HCT116 (cell line): ENCODE measurements at regions not wholly inside any gene's neighbourhood (a gene's known extent, or its start where the extent isn't known, plus 50 kb on each side); places are given as distances from the start of the nearest gene placed in this dataset.

Experiments used
- ATAC-seq: fragments of 200-7000 bp; cut with Tn5 transposase; 2 replicates; pipeline ENCODE4 v1.9.1; 2020; ENCODE audit warnings: mild to moderate bottlenecking, moderate library complexity
- BruUV-seq: library from RNA; stranded (reverse); fragments of 400-500 nt; replicated peaks from 2 replicates; lab custom pipeline; 2021; lab: Mats Ljungman, UMichigan
- CTCF ChIA-PET: fragments of 300-600 bp; sonication (Branson Sonifier 250); formaldehyde crosslinking; loops from one replicate; lab custom pipeline; 2021; ENCODE audit warnings: antibody characterized with exemption; lab: Charles Lee
- POLR2A ChIA-PET: fragments of 300-600, 350-600 bp; sonication (Branson Sonifier 250); formaldehyde crosslinking; loops from one replicate; lab custom pipeline; 2021; ENCODE audit warnings: antibody characterized with exemption; lab: Charles Lee
- RAD21 ChIA-PET, 2 experiments: fragments of 300-600 bp; sonication (Branson Sonifier 250); formaldehyde crosslinking; loops; one replicate each; lab custom pipeline; 2023; ENCODE audit warnings: low total read pairs in 2 of 2; ENCODE audit not compliant: uncharacterized antibody in 2 of 2, unreplicated experiment in 2 of 2, low non-redundant PET in 1 of 2; lab: Charles Lee
- DNase-seq: peaks from one replicate; pipeline ENCODE4 v3.0.0-alpha.2; 2010; ENCODE audit warnings: low read depth, low spot score
- H2AFZ ChIP-seq: fragments of 200-600 bp; shearing (Covaris generic), sonication (generic); 2 replicates; pipeline ENCODE4 v1.6.1; 2017; ENCODE audit warnings: low read depth, mixed run types, mixed read lengths, antibody characterized with exemption, low read length; ENCODE audit not compliant: poor library complexity, severe bottlenecking
- H3K27ac ChIP-seq: 2 replicates; pipeline ENCODE4 v1.5.1; 2012; ENCODE audit warnings: low read depth, low read length
- H3K27me3 ChIP-seq: fragments of 200-600 bp; sonication (generic); 2 replicates; pipeline ENCODE4 v1.6.1; 2016; ENCODE audit warnings: mixed run types, low read length, mixed read lengths; ENCODE audit not compliant: insufficient read depth
- H3K36me3 ChIP-seq, 2 experiments: fragments of 200-500 bp in 1 of 2; fragments of 200-600 bp in 1 of 2; sonication (Bioruptor generic) in 1 of 2; sonication (generic) in 1 of 2; 2 replicates each; pipeline versions ENCODE4 v1.5.1 to v1.6.1; 2014 to 2016; ENCODE audit warnings: low read length in 2 of 2, inconsistent platforms in 1 of 2, mixed read lengths in 1 of 2, mixed run types in 1 of 2; ENCODE audit not compliant: insufficient read depth in 2 of 2, control insufficient read depth in 1 of 2
- H3K4me1 ChIP-seq, 2 experiments: fragments of 200-600 bp in 1 of 2; sonication (generic) in 1 of 2; 2 replicates each; pipeline versions ENCODE4 v1.5.1 to v1.6.1; 2012 to 2017; ENCODE audit warnings: low read length in 2 of 2, inconsistent platforms in 1 of 2, mild to moderate bottlenecking in 1 of 2, mixed read lengths in 1 of 2, mixed run types in 1 of 2, moderate library complexity in 1 of 2; ENCODE audit not compliant: insufficient read depth in 2 of 2, control insufficient read depth in 1 of 2
- H3K4me2 ChIP-seq: fragments of 200-600 bp; sonication (generic); 2 replicates; pipeline ENCODE4 v1.6.1; 2017; ENCODE audit warnings: mixed run types, low read length, mixed read lengths
- H3K4me3 ChIP-seq, 2 experiments: fragments of 200-600 bp in 1 of 2; sonication (generic) in 1 of 2; replicated peaks in 1 of 2; 2 replicates each; pipeline ENCODE4 v1.5.1; 2011 to 2016; ENCODE audit warnings: low read length in 2 of 2, control low read depth in 1 of 2, low read depth in 1 of 2, mild to moderate bottlenecking in 1 of 2, mixed read lengths in 1 of 2, mixed run types in 1 of 2
- H3K79me2 ChIP-seq: fragments of 200-600 bp; sonication (generic); 2 replicates; pipeline ENCODE4 v1.6.1; 2017; ENCODE audit warnings: mild to moderate bottlenecking, mixed run types, low read length, moderate library complexity, mixed read lengths; ENCODE audit not compliant: insufficient read depth
- H3K9ac ChIP-seq: fragments of 200-600 bp; sonication (generic); 2 replicates; pipeline ENCODE4 v1.6.1; 2016; ENCODE audit warnings: low read length, mixed read lengths
- H3K9me2 ChIP-seq: fragments of 200-600 bp; sonication (generic), shearing (Covaris generic); 2 replicates; pipeline ENCODE4 v1.6.1; 2017; ENCODE audit warnings: mixed run types, mild to moderate bottlenecking, moderate library complexity; ENCODE audit not compliant: insufficient read depth
- H3K9me3 ChIP-seq, 2 experiments: fragments of 200-500 bp in 1 of 2; fragments of 200-600 bp in 1 of 2; sonication (Bioruptor generic) in 1 of 2; sonication (generic) in 1 of 2; 2 replicates each; pipeline ENCODE4 v1.6.1; 2014 to 2017; ENCODE audit warnings: low read length in 2 of 2, mixed read lengths in 2 of 2, inconsistent platforms in 1 of 2, low read depth in 1 of 2, mild to moderate bottlenecking in 1 of 2, mixed run types in 1 of 2, moderate library complexity in 1 of 2; ENCODE audit not compliant: control insufficient read depth in 1 of 2, insufficient read depth in 1 of 2
- H4K20me1 ChIP-seq: fragments of 200-600 bp; sonication (generic), shearing (Covaris generic); 2 replicates; pipeline ENCODE4 v1.6.1; 2017; ENCODE audit warnings: mixed run types, mild to moderate bottlenecking, moderate library complexity; ENCODE audit not compliant: insufficient read depth
- CEBPB ChIP-seq: IDR thresholded peaks from 2 replicates; pipeline ENCODE4 v1.6.1; 2012; ENCODE audit warnings: low read depth
- EGR1 ChIP-seq: IDR thresholded peaks from 2 replicates; pipeline ENCODE4 v1.6.1; 2012; ENCODE audit warnings: low read depth
- ELF1 ChIP-seq: IDR thresholded peaks from 2 replicates; pipeline ENCODE4 v1.6.1; 2012; ENCODE audit warnings: low read depth, borderline replicate concordance
- EZH2 ChIP-seq: fragments of 200-600 bp; sonication (generic); IDR thresholded peaks from 2 replicates; pipeline ENCODE4 v1.6.1; 2017; ENCODE audit warnings: antibody characterized with exemption, mixed run types
- FOSL1 ChIP-seq: IDR thresholded peaks from 2 replicates; pipeline ENCODE4 v1.6.1; 2012; ENCODE audit warnings: low read depth
- POLR2A ChIP-seq: IDR thresholded peaks from 2 replicates; pipeline ENCODE4 v1.7.0; 2011; ENCODE audit warnings: borderline replicate concordance; ENCODE audit not compliant: insufficient read depth, insufficient read length; ENCODE audit errors: extremely low read depth
- RAD21 ChIP-seq: IDR thresholded peaks from 2 replicates; pipeline ENCODE4 v1.6.1; 2012; ENCODE audit warnings: low read depth, mild to moderate bottlenecking
- SP1 ChIP-seq: IDR thresholded peaks from 2 replicates; pipeline ENCODE4 v1.6.1; 2012; ENCODE audit warnings: low read depth
- SRF ChIP-seq: IDR thresholded peaks from 2 replicates; pipeline ENCODE4 v1.6.1; 2012; ENCODE audit warnings: low read depth
- TCF7L2 ChIP-seq: IDR thresholded peaks from 2 replicates; pipeline ENCODE4 v1.7.0; 2011; ENCODE audit warnings: borderline replicate concordance, inconsistent platforms; ENCODE audit not compliant: insufficient read depth, insufficient read length; ENCODE audit errors: extremely low read depth
- ZFX ChIP-seq: fragments of 450-650 bp; IDR thresholded peaks from 2 replicates; pipeline ENCODE4 v1.6.1; 2017
- intact Hi-C: fragments of 100-400 bp; cut with micrococcal nuclease; formaldehyde crosslinking; loops from 2 replicates; pipeline ENCODE4 v1.10.0; 2022
- TF ChIP-seq, protein P1 (sequence below): IDR thresholded peaks from 2 replicates; pipeline ENCODE4 v1.6.1; 2012; ENCODE audit warnings: low read depth
- TF ChIP-seq, protein P2 (sequence below), 3 experiments: fragments of 200-600 bp in 1 of 3; sonication (generic) in 1 of 3; IDR thresholded peaks in 2 of 3; conservative IDR thresholded peaks in 1 of 3; 2 replicates each; pipeline ENCODE4 v1.5.1; 2012 to 2017; ENCODE audit warnings: low read depth in 2 of 3, low read length in 2 of 3, antibody characterized with exemption in 1 of 3, borderline replicate concordance in 1 of 3, control low read depth in 1 of 3, mild to moderate bottlenecking in 1 of 3, mixed read lengths in 1 of 3, mixed run types in 1 of 3, moderate library complexity in 1 of 3; ENCODE audit not compliant: insufficient read depth in 1 of 3
- TF ChIP-seq, protein P3 (sequence below): IDR thresholded peaks from 2 replicates; pipeline ENCODE4 v1.6.1; 2012

DNA sequence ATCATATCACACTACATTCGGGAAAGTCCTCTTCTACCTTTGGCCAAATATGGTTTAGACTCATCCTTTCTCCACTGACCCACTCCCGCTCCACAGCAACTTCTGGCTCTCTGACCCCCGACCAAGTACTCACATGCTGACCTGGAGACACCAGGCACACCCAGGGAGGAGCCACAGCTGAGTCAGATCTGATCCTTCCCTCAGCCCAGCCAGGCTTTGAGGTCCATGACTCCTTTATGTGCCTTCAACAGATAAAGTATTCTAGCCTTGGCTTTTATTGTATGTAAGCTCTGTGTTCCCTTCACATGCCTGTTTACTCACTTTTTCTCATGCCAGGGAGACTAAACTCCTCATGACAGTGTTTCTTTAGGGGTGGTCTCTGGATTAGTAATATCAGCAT lies 166.9 kb upstream of the UMPS start:
- Histone ChIP-seq H4K20me1 (no peaks in the 10 kb centered on the region), H3K9me3 (no peaks in the 10 kb centered on the region), H3K4me1 (peaks cover 10 to 20% of the 10 kb centered on the region in 2 experiments; a peak in 3 of 4 replicates), H3K4me3 (no peak overlapping the region), H3K9ac (no peak overlapping the region), H3K9me2 (no peaks in the 10 kb centered on the region), H2AFZ (no peak overlapping the region), H3K27me3 (peaks cover 22% of the 10 kb centered on the region; the same call in 1 of the 2 replicates), H3K4me2 (no peak overlapping the region), H3K36me3 (no peaks in the 10 kb centered on the region), H3K27ac (no peak overlapping the region), H3K79me2 (no peaks in the 10 kb centered on the region)
- ChIA-PET RAD21 (interaction anchor here in 1 of 2 experiments (0.6 kb wide), 1 partner anchor 690 kb away, joined by 4 read pairs; no protein-coding TSS in a partner anchor), CTCF (interaction anchor here (6.5 kb wide), 1 partner anchor 125 kb away, joined by 82 read pairs; no protein-coding TSS in a partner anchor), POLR2A (interaction anchor here (1.3 kb wide), 1 partner anchor 126 kb away, joined by 3 read pairs; no protein-coding TSS in a partner anchor)
- BruUV-seq = no TSS peak
- no peak for ATAC-seq
- TF ChIP-seq, protein P1, sequence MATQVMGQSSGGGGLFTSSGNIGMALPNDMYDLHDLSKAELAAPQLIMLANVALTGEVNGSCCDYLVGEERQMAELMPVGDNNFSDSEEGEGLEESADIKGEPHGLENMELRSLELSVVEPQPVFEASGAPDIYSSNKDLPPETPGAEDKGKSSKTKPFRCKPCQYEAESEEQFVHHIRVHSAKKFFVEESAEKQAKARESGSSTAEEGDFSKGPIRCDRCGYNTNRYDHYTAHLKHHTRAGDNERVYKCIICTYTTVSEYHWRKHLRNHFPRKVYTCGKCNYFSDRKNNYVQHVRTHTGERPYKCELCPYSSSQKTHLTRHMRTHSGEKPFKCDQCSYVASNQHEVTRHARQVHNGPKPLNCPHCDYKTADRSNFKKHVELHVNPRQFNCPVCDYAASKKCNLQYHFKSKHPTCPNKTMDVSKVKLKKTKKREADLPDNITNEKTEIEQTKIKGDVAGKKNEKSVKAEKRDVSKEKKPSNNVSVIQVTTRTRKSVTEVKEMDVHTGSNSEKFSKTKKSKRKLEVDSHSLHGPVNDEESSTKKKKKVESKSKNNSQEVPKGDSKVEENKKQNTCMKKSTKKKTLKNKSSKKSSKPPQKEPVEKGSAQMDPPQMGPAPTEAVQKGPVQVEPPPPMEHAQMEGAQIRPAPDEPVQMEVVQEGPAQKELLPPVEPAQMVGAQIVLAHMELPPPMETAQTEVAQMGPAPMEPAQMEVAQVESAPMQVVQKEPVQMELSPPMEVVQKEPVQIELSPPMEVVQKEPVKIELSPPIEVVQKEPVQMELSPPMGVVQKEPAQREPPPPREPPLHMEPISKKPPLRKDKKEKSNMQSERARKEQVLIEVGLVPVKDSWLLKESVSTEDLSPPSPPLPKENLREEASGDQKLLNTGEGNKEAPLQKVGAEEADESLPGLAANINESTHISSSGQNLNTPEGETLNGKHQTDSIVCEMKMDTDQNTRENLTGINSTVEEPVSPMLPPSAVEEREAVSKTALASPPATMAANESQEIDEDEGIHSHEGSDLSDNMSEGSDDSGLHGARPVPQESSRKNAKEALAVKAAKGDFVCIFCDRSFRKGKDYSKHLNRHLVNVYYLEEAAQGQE = no peak
- TF ChIP-seq EGR1 (no peak), SRF (no peak), ZFX (no peak), CEBPB (no peak), EZH2 (no peak), ELF1 (no peak), RAD21 (no peak), SP1 (no peak), FOSL1 (no peak), TCF7L2 (no peak), POLR2A (no peak)
- TF ChIP-seq, protein P2, sequence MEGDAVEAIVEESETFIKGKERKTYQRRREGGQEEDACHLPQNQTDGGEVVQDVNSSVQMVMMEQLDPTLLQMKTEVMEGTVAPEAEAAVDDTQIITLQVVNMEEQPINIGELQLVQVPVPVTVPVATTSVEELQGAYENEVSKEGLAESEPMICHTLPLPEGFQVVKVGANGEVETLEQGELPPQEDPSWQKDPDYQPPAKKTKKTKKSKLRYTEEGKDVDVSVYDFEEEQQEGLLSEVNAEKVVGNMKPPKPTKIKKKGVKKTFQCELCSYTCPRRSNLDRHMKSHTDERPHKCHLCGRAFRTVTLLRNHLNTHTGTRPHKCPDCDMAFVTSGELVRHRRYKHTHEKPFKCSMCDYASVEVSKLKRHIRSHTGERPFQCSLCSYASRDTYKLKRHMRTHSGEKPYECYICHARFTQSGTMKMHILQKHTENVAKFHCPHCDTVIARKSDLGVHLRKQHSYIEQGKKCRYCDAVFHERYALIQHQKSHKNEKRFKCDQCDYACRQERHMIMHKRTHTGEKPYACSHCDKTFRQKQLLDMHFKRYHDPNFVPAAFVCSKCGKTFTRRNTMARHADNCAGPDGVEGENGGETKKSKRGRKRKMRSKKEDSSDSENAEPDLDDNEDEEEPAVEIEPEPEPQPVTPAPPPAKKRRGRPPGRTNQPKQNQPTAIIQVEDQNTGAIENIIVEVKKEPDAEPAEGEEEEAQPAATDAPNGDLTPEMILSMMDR (IDR thresholded peaks at IDR 0.05 in 2 of 3, conservative IDR thresholded peaks at IDR 0.05 in 1 of 3; ENCODE audit: borderline replicate concordance in 1 of 3, insufficient read depth in 1 of 3, low read depth in 2 of 3, low read length in 2 of 3) = no peak
- TF ChIP-seq, protein P3, sequence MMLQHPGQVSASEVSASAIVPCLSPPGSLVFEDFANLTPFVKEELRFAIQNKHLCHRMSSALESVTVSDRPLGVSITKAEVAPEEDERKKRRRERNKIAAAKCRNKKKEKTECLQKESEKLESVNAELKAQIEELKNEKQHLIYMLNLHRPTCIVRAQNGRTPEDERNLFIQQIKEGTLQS = no peak
- no peak for DNase-seq
- intact Hi-C loops = loop anchor here (10.0 kb wide), 2 partner anchors 201 to 1021 kb away; no protein-coding TSS in a partner anchor
